Caco-2 (cell line): ENCODE measurements at regions not wholly inside any gene's neighbourhood (a gene's known extent, or its start where the extent isn't known, plus 50 kb on each side); places are given as distances from the start of the nearest gene placed in this dataset.

Experiments used
- BruUV-seq: library from RNA; stranded (reverse); fragments of 400-500 nt; replicated peaks from 2 replicates; lab custom pipeline; 2021; lab: Mats Ljungman, UMichigan
- CTCF ChIA-PET: fragments of 300-600 bp; sonication (Branson Sonifier 250); formaldehyde crosslinking; loops from one replicate; lab custom pipeline; 2022; ENCODE audit warnings: antibody characterized with exemption; lab: Charles Lee
- POLR2A ChIA-PET: fragments of 300-600 bp; sonication (Branson Sonifier 250); formaldehyde crosslinking; loops from one replicate; lab custom pipeline; 2022; ENCODE audit warnings: antibody characterized with exemption; lab: Charles Lee
- DNase-seq, 2 experiments: peaks; one replicate each; pipeline versions ENCODE4 v3.0.0 to v3.0.0-alpha.2; 2020 to 2022
- H3K27me3 ChIP-seq: replicated peaks from 2 replicates; pipeline ENCODE4 v1.6.0; 2011; ENCODE audit warnings: low read length; ENCODE audit not compliant: control insufficient read depth, insufficient read depth
- H3K36me3 ChIP-seq: 2 replicates; pipeline ENCODE4 v1.5.1; 2011; ENCODE audit warnings: low read length; ENCODE audit not compliant: control insufficient read depth, insufficient read depth
- H3K4me1 ChIP-seq: fragments of 250-450 bp; sonication (Bioruptor Pico); 2 replicates; pipeline ENCODE4 v1.5.1; 2020; ENCODE audit warnings: mild to moderate bottlenecking
- H3K4me3 ChIP-seq: 2 replicates; pipeline ENCODE4 v1.5.1; 2011; ENCODE audit warnings: low read depth, mild to moderate bottlenecking, control low read depth, low read length
- H3K9me3 ChIP-seq: fragments of 250-450 bp; sonication (Bioruptor Pico); 2 replicates; pipeline ENCODE4 v1.5.1; 2020; ENCODE audit warnings: mild to moderate bottlenecking, moderate library complexity
- H3K27ac Mint-ChIP-seq: one replicate; pipeline ENCODE4 v1.8.0; 2022; ENCODE audit warnings: mixed read lengths; ENCODE audit not compliant: unreplicated experiment
- H3K27me3 Mint-ChIP-seq: one replicate; pipeline ENCODE4 v1.8.0; 2022; ENCODE audit warnings: mixed read lengths; ENCODE audit not compliant: insufficient read depth, unreplicated experiment
- H3K36me3 Mint-ChIP-seq: one replicate; pipeline ENCODE4 v1.8.0; 2022; ENCODE audit warnings: mild to moderate bottlenecking, mixed read lengths; ENCODE audit not compliant: insufficient read depth, unreplicated experiment
- H3K4me1 Mint-ChIP-seq: one replicate; pipeline ENCODE4 v1.8.0; 2022; ENCODE audit warnings: low read depth, mixed read lengths; ENCODE audit not compliant: unreplicated experiment
- H3K4me3 Mint-ChIP-seq: one replicate; pipeline ENCODE4 v1.8.0; 2022; ENCODE audit warnings: mild to moderate bottlenecking, moderate library complexity, mixed read lengths; ENCODE audit not compliant: unreplicated experiment
- H3K9me3 Mint-ChIP-seq: one replicate; pipeline ENCODE4 v1.8.0; 2022; ENCODE audit warnings: mixed read lengths; ENCODE audit not compliant: unreplicated experiment
- intact Hi-C: fragments of 100-400 bp; cut with micrococcal nuclease; formaldehyde crosslinking; loops from one replicate; pipeline ENCODE4 v1.10.0; 2022; ENCODE audit not compliant: unreplicated experiment
- TF ChIP-seq, protein P1 (sequence below), 2 experiments: fragments of 200-600 bp in 1 of 2; IDR thresholded peaks; 1 replicate in 1 of 2; 2 replicates in 1 of 2; pipeline versions ENCODE4 v1.5.1 to v1.8.0; 2011 to 2022; ENCODE audit warnings: antibody characterized with exemption in 1 of 2, control low read depth in 1 of 2, inconsistent platforms in 1 of 2, low read depth in 1 of 2, low read length in 1 of 2, mild to moderate bottlenecking in 1 of 2, moderate library complexity in 1 of 2; ENCODE audit not compliant: insufficient read depth in 1 of 2, severe bottlenecking in 1 of 2, unreplicated experiment in 1 of 2

DNA sequence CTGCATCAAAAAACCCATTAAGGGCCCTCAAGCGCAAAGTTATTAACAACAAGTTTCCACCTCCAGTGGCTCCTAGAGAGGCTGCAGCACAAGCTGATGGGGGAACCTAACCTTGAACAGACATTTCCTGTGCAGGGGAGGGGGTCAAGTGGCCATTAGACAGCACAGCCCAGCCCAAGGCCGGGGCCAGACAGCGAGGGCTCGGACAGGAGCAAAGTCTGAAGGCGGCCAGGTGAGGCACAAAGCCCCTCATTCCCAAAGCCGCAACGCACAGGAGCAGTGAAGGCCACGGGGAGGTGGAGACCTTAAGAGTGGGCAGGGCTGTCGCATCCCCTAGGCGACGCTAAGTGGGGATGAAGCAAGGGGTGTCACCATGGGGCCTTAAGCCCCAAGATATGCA, 73.2 kb upstream of the ZNF746 start:
- Mint-ChIP-seq H3K27me3 (no peaks in the 10 kb centered on the region), H3K27ac (no peak overlapping the region), H3K4me1 (no peaks in the 10 kb centered on the region), H3K36me3 (peaks cover 15% of the 10 kb centered on the region), H3K4me3 (no peak overlapping the region), H3K9me3 (peaks cover 30% of the 10 kb centered on the region)
- no peaks in the 10 kb centered on the region for H3K36me3 ChIP-seq
- intact Hi-C loops, result no loop called here
- TF ChIP-seq, protein P1, sequence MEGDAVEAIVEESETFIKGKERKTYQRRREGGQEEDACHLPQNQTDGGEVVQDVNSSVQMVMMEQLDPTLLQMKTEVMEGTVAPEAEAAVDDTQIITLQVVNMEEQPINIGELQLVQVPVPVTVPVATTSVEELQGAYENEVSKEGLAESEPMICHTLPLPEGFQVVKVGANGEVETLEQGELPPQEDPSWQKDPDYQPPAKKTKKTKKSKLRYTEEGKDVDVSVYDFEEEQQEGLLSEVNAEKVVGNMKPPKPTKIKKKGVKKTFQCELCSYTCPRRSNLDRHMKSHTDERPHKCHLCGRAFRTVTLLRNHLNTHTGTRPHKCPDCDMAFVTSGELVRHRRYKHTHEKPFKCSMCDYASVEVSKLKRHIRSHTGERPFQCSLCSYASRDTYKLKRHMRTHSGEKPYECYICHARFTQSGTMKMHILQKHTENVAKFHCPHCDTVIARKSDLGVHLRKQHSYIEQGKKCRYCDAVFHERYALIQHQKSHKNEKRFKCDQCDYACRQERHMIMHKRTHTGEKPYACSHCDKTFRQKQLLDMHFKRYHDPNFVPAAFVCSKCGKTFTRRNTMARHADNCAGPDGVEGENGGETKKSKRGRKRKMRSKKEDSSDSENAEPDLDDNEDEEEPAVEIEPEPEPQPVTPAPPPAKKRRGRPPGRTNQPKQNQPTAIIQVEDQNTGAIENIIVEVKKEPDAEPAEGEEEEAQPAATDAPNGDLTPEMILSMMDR (IDR thresholded peaks at IDR 0.05; ENCODE audit: insufficient read depth in 1 of 2, low read depth in 1 of 2, low read length in 1 of 2, severe bottlenecking in 1 of 2, unreplicated experiment in 1 of 2), result no peak
- DNase-seq, result no peak
- H3K4me3 ChIP-seq, result no peak overlapping the region
- H3K4me1 ChIP-seq, result no peaks in the 10 kb centered on the region
- no TSS peak for BruUV-seq
- ChIA-PET CTCF (no interaction called here), POLR2A (no interaction called here)
- peaks cover 23% of the 10 kb centered on the region for H3K9me3 ChIP-seq
- H3K27me3 ChIP-seq, result no peaks in the 10 kb centered on the region

- no peaks in the 10 kb centered on the region for H3K27me3 Mint-ChIP-seq
- Histone ChIP-seq H3K4me1 (no peaks in the 10 kb centered on the region), H3K36me3 (no peaks in the 10 kb centered on the region), H3K4me3 (no peak overlapping the region), H3K9me3 (peaks cover 23% of the 10 kb centered on the region), H3K27me3 (no peaks in the 10 kb centered on the region)
- H3K36me3 Mint-ChIP-seq, result peaks cover 15% of the 10 kb centered on the region
- ChIA-PET CTCF (no interaction called here), POLR2A (no interaction called here)
- H3K4me1 Mint-ChIP-seq, result no peaks in the 10 kb centered on the region
- DNase-seq, result no peak
- TF ChIP-seq, protein P1 (IDR thresholded peaks at IDR 0.05; ENCODE audit: insufficient read depth in 1 of 2, low read depth in 1 of 2, low read length in 1 of 2, severe bottlenecking in 1 of 2, unreplicated experiment in 1 of 2), result no peak
- no peak overlapping the region for H3K4me3 Mint-ChIP-seq
- BruUV-seq, result no TSS peak
- H3K9me3 Mint-ChIP-seq, result peaks cover 30% of the 10 kb centered on the region
- intact Hi-C loops, result no loop called here
- no peak overlapping the region for H3K27ac Mint-ChIP-seq
Measured at GRCh38 chr7:149569726-149570422, 72.3 kb upstream of the ZNF746 start.

GRCh38 chr7:149569025-149569725, 71.6 kb upstream of the ZNF746 start:
- H3K27me3 Mint-ChIP-seq, result no peaks in the 10 kb centered on the region
- H3K4me1 Mint-ChIP-seq, result no peaks in the 10 kb centered on the region
- TF ChIP-seq, protein P1 (IDR thresholded peaks at IDR 0.05; ENCODE audit: insufficient read depth in 1 of 2, low read depth in 1 of 2, low read length in 1 of 2, severe bottlenecking in 1 of 2, unreplicated experiment in 1 of 2), result no peak
- H3K9me3 ChIP-seq, result peaks cover 22% of the 10 kb centered on the region
- POLR2A ChIA-PET, result no interaction called here
- CTCF ChIA-PET, result no interaction called here
- H3K4me3 ChIP-seq, result no peak overlapping the region
- H3K27me3 ChIP-seq, result no peaks in the 10 kb centered on the region
- no peak overlapping the region for H3K27ac Mint-ChIP-seq
- no peak overlapping the region for H3K4me3 Mint-ChIP-seq
- peaks cover 30% of the 10 kb centered on the region for H3K9me3 Mint-ChIP-seq
- H3K36me3 Mint-ChIP-seq, result peaks cover 15% of the 10 kb centered on the region
- no peaks in the 10 kb centered on the region for H3K36me3 ChIP-seq
- H3K4me1 ChIP-seq, result no peaks in the 10 kb centered on the region
- no TSS peak for BruUV-seq
- DNase-seq, result no peak
- intact Hi-C loops, result no loop called here
